Tibial artery (tissue), 4 donors: ENCODE measurements at regions not wholly inside any gene's neighbourhood (a gene's known extent, or its start where the extent isn't known, plus 50 kb on each side); places are given as distances from the start of the nearest gene placed in this dataset.
A peak's percentile ranks its signal among the peaks of the same experiment; 100 is the strongest.

ENCODE experiments used
- DNase-seq, 2 donors: peaks; one replicate each; pipeline ENCODE4 v3.0.0-alpha.2; 2019
- H3K27ac ChIP-seq, 2 donors: fragments of 200-600 bp; sonication (generic) in 1 of 2; 1 replicate in 1 of 2; 2 replicates in 1 of 2; pipeline ENCODE4 v1.5.1; 2018 to 2019; ENCODE audit warnings: mild to moderate bottlenecking in 1 of 2
- H3K27me3 ChIP-seq, 2 donors: fragments of 200-600 bp; sonication (generic) in 1 of 2; one replicate each; pipeline versions ENCODE4 v1.5.1 to v1.6.0; 2016 to 2019
- H3K36me3 ChIP-seq, 3 donors: fragments of 200-600 bp; sonication (generic) in 2 of 3; one replicate each; pipeline ENCODE4 v1.5.1; 2016 to 2019; ENCODE audit warnings: mild to moderate bottlenecking in 2 of 3
- H3K4me1 ChIP-seq, 4 donors: fragments of 200-600 bp; sonication (generic) in 2 of 4; 1 replicate in 3 of 4; 2 replicates in 1 of 4; pipeline ENCODE4 v1.5.1; 2016 to 2019
- H3K4me3 ChIP-seq, 2 donors: fragments of 200-600 bp; sonication (generic) in 1 of 2; 1 replicate in 1 of 2; 2 replicates in 1 of 2; pipeline ENCODE4 v1.5.1; 2018 to 2019; ENCODE audit warnings: mild to moderate bottlenecking in 2 of 2
- H3K9me3 ChIP-seq, 3 donors: fragments of 200-600 bp; sonication (generic) in 1 of 3; one replicate each; pipeline ENCODE4 v1.5.1; 2016 to 2019
- CTCF ChIP-seq, 2 experiments: fragments of 200-600 bp in 1 of 2; fragments of 450-650 bp in 1 of 2; IDR thresholded peaks; one replicate each; pipeline ENCODE4 v1.5.1; 2017 to 2019; ENCODE audit warnings: antibody characterized with exemption in 2 of 2, mild to moderate bottlenecking in 1 of 2, moderate library complexity in 1 of 2
- intact Hi-C: fragments of 100-400 bp; cut with DNase I; formaldehyde crosslinking; loops from one replicate; pipeline ENCODE4 v1.15.0; 2023; ENCODE audit warnings: low total_unique reads

GRCh38 chr13:111900390-111901131, 166.4 kb upstream of the SOX1 start:
- peak in 1 of 2 donors; percentile 44 for DNase-seq

GRCh38 chr13:111901267-111901915, 165.6 kb upstream of the SOX1 start:
- peak in 1 of 2 donors; percentile 45 for DNase-seq
- Histone ChIP-seq H3K9me3 (no peaks in the 10 kb centered on the region), H3K4me3 (no peak overlapping the region), H3K36me3 (no peaks in the 10 kb centered on the region), H3K27me3 (peaks cover 0 to 6% of the 10 kb centered on the region in 2 donors), H3K4me1 (no peaks in the 10 kb centered on the region), H3K27ac (no peak overlapping the region)
- intact Hi-C loops = no loop called here
- TF ChIP-seq CTCF (IDR thresholded peaks at IDR 0.05) = no peak

More at GRCh38 chr13:111900390-111901131, 166.4 kb upstream of the SOX1 start:
- Histone ChIP-seq H3K4me3 (no peak overlapping the region), H3K27ac (no peak overlapping the region), H3K9me3 (no peaks in the 10 kb centered on the region), H3K27me3 (peaks cover 0 to 6% of the 10 kb centered on the region in 2 donors), H3K4me1 (no peaks in the 10 kb centered on the region), H3K36me3 (no peaks in the 10 kb centered on the region)
- intact Hi-C loops = no loop called here
- no peak for TF ChIP-seq CTCF (IDR thresholded peaks at IDR 0.05)

GRCh38 chr13:111902726-111903125, 164.2 kb upstream of the SOX1 start:
- Histone ChIP-seq H3K36me3 (no peaks in the 10 kb centered on the region), H3K9me3 (no peaks in the 10 kb centered on the region), H3K27me3 (peaks cover 0 to 6% of the 10 kb centered on the region in 2 donors), H3K27ac (no peak overlapping the region), H3K4me3 (no peak overlapping the region), H3K4me1 (no peaks in the 10 kb centered on the region)
- TF ChIP-seq CTCF (IDR thresholded peaks at IDR 0.05) = no peak
- DNase-seq = peak in 1 of 2 donors; percentile 55
- intact Hi-C loops = no loop called here

- H3K36me3 ChIP-seq = no peaks in the 10 kb centered on the region
- no peaks in the 10 kb centered on the region for H3K4me1 ChIP-seq
- H3K27me3 ChIP-seq = peaks cover 0 to 6% of the 10 kb centered on the region in 2 donors
- DNase-seq = no peak
- intact Hi-C loops = no loop called here
- no peaks in the 10 kb centered on the region for H3K9me3 ChIP-seq
- no peak overlapping the region for H3K27ac ChIP-seq
- no peak overlapping the region for H3K4me3 ChIP-seq
- TF ChIP-seq CTCF (IDR thresholded peaks at IDR 0.05) = no peak
Measured at GRCh38 chr13:111903143-111903542, 163.8 kb upstream of the SOX1 start.

GRCh38 chr13:111904166-111904565, 162.8 kb upstream of the SOX1 start:
- no peak for TF ChIP-seq CTCF (IDR thresholded peaks at IDR 0.05)
- intact Hi-C loops = no loop called here
- Histone ChIP-seq H3K4me1 (no peaks in the 10 kb centered on the region), H3K27me3 (peaks cover 0 to 6% of the 10 kb centered on the region in 2 donors), H3K27ac (no peak overlapping the region), H3K4me3 (no peak overlapping the region), H3K36me3 (no peaks in the 10 kb centered on the region), H3K9me3 (no peaks in the 10 kb centered on the region)
- no peak for DNase-seq
